Activated T-cell treated with anti-CD3 and anti-CD28 coated beads, Interleukin-2, amount 50 U/mL, for 48 hours (primary cell): ENCODE measurements at regions not wholly inside any gene's neighbourhood (a gene's known extent, or its start where the extent isn't known, plus 50 kb on each side); places are given as distances from the start of the nearest gene placed in this dataset.
A peak's percentile ranks its signal among the peaks of the same experiment; 100 is the strongest.

Experiments
- DNase-seq, 2 experiments: peaks; one replicate each; pipeline ENCODE4 v3.0.0-alpha.2; 2020

- DNase-seq = no peak
These were observed 633.2 kb upstream of the PKDCC start for GRCh38 chr2:41414486-41415230.

DNA sequence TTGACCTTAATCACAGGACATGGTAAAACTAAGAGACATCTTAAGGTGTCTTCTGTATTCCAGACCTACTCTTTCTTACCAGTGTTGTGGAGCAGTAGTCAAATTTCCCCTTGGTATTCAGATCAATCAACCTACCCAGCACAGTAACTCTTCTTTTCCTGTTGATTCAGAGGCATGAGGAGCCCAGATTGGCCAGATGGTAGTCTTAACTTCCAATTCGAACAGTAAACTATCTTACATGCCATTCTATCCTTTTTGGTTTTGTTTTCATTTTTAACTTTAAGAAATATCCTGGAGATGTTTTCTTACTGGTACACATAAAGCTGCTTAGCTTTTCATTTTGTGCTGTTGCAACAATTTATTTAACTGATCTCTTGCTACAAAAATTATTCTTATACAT, 630.3 kb upstream of the PKDCC start:
- DNase-seq = no peak

GRCh38 chr2:41420219-41420618, 627.6 kb upstream of the PKDCC start:
- DNase-seq = no peak

DNA sequence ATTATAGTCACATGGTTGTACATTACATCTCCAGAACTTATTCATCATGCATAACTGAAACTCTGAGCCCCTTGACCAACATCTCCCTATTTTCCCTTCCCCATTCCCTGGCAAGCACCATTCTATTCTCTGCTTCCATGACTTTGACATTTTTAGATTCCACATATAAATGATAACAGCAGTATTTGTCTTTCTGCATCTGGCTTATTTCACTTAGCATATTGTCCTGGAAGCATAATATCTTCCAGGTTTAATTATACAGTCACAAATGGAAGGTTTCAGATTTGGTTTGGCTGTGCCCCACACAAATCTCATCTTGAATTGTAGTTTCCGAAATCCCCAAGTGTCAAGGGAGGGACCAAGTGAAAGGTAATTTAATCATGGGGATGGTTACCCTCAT, 626.9 kb upstream of the PKDCC start:
- no peak for DNase-seq

DNA sequence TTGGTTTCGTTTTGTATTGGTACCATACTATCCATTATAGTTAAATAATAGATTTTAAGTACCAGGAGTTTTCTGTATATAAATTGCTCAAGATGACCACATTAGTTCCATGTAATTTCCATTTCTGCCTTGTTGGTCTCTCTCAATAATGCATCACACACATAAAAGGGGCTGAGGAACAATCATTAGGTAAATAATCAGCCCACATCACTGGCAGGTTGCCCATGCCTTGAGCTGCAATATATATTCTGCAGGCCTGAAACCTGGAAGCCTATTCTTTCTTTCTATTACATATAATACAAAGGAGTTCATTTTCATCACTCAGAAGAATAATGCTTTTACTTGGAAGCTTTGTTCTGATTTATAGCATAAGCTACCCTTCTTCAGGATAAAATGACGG, 616.1 kb upstream of the PKDCC start:
- DNase-seq = no peak

DNA sequence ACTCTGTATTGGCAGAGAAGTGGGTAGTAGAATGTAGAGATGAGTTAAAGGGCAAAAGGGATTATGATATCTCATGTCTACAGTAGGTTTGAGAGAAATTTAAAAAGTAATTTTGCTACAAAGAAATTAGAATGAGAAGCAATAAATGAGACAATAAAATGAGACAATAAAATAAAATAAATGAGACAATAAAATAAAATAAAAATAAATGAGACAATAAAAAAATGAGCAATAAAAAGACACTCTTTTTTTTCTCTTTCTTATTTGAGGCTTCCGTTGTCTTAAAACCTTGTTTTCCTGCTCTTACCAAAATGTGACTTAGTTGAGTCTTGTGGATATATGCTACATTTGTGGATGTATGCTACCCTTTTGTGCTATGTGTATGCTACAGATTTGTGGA, 615.4 kb upstream of the PKDCC start:
- DNase-seq = no peak

GRCh38 chr2:41434991-41435390, 612.8 kb upstream of the PKDCC start:
- no peak for DNase-seq

- no peak for DNase-seq
These were observed 605.9 kb upstream of the PKDCC start for GRCh38 chr2:41441958-41442357.

- DNase-seq = no peak
These were observed 602.0 kb upstream of the PKDCC start for GRCh38 chr2:41445865-41446264.

GRCh38 chr2:41446266-41446665, 601.6 kb upstream of the PKDCC start:
- no peak for DNase-seq

DNA sequence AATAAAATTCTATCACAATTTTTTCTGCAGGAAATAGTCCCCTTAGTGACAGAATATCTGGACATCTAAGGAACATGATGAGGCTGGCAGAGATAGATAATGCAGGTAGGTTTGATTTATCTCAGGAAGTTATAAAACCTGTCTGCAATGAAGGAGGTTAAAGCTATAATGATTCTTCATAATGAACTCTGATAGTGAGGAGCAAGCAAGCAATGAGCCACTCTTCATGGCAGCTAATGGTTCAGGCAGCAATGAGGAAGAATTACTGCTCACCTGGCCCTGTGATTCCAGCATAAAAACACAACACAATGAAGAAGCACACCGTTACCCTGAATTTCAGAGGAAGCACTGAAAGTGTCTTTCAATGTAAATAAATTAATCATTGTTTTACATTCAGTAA, 599.6 kb upstream of the PKDCC start:
- DNase-seq = no peak

GRCh38 chr2:41457026-41457425, 590.8 kb upstream of the PKDCC start:
- DNase-seq = no peak

DNA sequence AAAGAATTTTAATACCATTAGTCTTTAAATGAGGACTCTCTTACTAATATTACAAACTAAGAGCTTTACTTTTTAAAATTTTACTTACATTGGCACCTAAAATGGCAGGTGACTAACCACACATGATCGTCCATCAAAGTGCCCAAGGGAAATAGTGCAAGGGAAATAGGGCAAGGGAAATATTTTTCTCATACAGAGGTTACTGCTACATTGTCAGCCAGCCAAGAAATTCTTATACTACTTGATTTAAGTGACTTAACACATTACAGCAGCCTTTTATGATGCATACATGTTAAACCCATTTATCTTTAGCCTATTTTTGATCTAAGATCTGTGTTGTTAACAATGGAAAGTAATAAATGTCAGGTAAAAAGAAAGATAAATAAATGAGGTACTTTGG, 587.2 kb upstream of the PKDCC start:
- DNase-seq = no peak

GRCh38 chr2:41464395-41464794, 583.4 kb upstream of the PKDCC start:
- DNase-seq = no peak

DNA sequence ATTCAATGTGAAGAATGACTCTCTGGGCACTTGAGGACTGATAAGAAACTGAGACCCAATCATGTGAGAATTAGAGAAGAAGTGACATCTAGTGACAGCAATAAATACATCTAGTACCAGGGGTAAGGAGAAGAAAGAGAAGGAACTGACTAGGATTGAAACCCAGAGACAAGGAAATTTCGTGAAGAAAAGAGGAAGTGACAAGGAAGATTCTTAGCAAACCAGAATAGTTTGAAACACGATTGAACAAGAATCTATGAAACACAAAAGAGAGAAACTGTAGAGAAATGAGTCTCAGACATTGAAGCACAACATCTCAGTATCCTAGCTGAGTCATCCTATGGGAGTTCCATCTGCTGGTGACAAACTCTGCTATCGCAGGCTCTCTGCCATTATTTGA, 571.9 kb upstream of the PKDCC start:
- no peak for DNase-seq

DNA sequence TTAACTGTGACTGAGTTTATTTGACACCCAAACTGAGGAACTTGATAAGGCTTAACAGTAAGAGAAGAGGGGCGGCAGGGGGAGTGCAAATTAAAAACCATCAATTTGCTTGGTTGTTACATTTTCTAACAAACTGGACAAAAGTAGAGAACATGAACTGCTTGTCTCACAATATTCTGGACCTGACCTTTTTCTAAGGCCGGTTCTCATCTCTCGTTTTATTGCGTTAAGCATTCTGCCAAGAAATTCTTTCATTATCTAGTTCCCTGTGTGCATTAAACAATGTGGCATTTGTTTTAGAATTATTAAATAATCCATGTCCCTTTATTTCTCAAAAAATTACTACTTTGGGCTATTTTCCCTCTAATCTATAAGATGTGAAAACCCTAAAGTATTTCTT, 565.2 kb upstream of the PKDCC start:
- no peak for DNase-seq

DNA sequence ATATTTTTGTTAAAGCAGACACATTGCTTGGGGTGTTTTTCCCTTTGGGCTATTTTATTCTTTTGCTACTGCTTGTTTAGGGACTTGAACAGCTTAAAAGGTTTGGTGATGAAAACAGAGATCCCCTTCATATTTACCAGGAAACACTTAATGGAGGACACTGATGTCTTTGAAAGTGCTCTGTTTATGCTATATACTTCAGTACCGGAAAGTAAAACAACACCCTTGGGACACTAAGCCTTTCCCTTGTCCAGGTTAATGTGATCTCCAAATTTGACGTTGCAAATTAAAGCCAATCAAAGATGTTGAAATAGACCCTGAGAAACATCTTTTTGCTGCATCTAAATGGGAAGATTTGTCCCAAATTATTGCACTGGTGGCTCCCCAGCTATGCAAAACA, 564.6 kb upstream of the PKDCC start:
- DNase-seq = no peak

GRCh38 chr2:41483982-41484857, 563.6 kb upstream of the PKDCC start:
- no peak for DNase-seq

DNA sequence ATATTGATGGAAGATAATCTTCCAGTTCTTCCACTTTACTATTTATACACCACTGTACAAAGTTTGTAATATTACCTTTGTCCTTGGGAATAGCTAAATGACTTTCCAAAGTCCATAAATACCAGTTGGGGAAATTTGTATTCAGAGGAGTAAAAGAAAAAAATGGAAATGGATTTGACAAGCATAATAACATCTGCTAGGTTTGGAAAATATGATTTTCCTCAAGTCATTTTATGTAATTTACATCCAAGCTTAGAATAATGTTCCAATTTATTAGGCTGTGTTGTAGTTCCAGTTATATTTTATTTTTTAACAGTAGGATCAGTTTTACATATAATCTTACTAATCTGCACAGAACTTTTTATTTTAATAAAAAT, 563.0 kb upstream of the PKDCC start:
- DNase-seq = no peak

GRCh38 chr2:41486948-41487347, 560.9 kb upstream of the PKDCC start:
- DNase-seq = no peak

DNA sequence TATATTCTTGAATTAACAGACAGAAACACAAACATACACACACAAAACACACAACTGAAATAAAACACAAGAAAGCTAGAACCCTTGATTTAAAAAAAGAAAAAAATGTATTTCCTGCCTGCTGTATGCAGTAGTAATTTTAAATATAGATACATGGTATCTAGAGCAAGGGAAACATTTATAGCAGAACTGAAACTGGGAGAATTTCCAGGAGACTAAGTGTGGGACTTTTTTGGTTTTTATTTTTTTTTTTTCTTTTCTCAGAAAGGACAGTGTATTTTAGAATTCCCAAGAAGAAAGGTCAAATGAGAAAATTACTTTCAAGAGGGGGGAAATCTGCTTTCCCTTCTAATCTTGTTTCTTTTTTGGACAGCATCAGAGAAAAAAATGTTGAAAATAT, 558.9 kb upstream of the PKDCC start:
- no peak for DNase-seq

DNA sequence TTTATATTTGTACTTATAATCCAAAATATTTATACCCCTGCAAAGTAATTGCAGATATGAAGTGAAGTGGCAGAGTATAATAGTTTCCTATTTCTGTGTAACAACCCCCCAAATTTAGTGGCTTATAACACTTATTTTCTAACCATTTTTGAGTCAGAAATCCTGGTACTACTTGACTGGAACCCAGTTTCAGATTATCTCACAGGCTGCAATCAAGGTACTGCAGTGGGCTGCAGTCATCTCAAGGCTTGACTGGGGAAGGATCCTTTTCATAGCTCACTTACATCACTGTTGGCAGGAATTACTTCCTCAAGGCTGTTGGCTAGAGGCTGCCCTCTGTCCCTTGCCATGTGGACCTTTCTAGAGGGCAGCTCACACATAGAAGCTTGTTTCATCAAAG, 558.2 kb upstream of the PKDCC start:
- DNase-seq = no peak

DNA sequence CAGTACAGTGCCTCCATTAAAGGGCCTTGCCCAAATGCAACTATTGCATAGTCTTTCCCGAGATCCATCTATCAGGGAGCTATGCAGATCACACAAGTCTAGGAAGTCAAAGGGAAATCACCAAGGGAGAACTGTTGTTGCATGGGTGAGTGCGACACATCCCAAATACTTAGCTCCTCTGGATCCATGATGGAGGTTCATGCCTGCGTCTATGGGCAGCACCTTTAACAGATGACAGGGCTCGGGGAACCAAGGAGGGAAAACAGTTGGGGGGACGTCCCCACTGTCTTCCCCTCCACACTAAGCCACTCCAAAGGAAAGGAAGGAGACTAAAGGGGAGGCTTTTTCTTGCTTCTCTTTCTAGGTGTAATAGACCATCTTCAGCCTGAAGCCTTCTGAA, 552.8 kb upstream of the PKDCC start:
- DNase-seq = peak in 1 of 2 experiments; percentile 15

GRCh38 chr2:41496908-41497307, 550.9 kb upstream of the PKDCC start:
- DNase-seq = no peak

DNA sequence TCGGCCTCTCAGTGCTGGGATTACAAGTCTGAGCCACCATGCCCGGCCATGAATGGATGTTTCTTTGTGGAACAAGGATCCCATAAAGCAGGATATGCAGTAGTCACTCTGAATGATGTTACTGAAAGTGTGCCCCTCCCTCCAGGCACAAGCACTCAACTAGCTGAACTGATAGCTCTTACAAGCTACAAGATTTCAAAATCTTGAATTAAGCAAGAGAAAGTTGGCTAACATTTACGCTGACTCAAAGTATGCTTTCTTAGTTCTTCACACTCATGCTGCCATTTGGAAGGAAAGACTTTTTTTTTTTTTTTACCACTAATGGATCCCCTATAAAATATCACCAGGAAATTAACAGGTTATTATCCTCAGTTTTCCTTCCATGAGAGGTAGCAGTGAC, 549.0 kb upstream of the PKDCC start:
- DNase-seq = no peak
